GM23248 (cell line): ENCODE measurements at regions not wholly inside any gene's neighbourhood (a gene's known extent, or its start where the extent isn't known, plus 50 kb on each side); places are given as distances from the start of the nearest gene placed in this dataset.
"Not testable (repeated sequence)": the region's sequence is repeated elsewhere in the genome, so short reads cannot be mapped to it uniquely, and the experiment has no call there.

ENCODE experiments used
- EZH2 ChIP-seq: fragments of 200-600 bp; sonication (generic); IDR thresholded peaks from 2 replicates; pipeline ENCODE4 v1.6.1; 2018; ENCODE audit warnings: antibody characterized with exemption, mild to moderate bottlenecking; ENCODE audit not compliant: insufficient read depth, poor library complexity, severe bottlenecking
- EZH2phosphoT487 ChIP-seq: fragments of 200-600 bp; sonication (generic); IDR thresholded peaks from 2 replicates; pipeline ENCODE4 v1.6.1; 2018; ENCODE audit warnings: antibody characterized with exemption, moderate library complexity, mild to moderate bottlenecking, low read depth; ENCODE audit not compliant: insufficient read depth

GRCh38 chr9:134532661-134533060 lies 108.9 kb upstream of the COL5A1 start:
- not testable (repeated sequence) for TF ChIP-seq EZH2, EZH2phosphoT487
